IPS DF 4.7 (cell line): ENCODE measurements at regions not wholly inside any gene's neighbourhood (a gene's known extent, or its start where the extent isn't known, plus 50 kb on each side); places are given as distances from the start of the nearest gene placed in this dataset.
"Not testable (repeated sequence)": the region's sequence is repeated elsewhere in the genome, so short reads cannot be mapped to it uniquely, and the experiment has no call there.

Source experiments
- DNase-seq: peaks from one replicate; pipeline ENCODE4 v3.0.0-alpha.2; 2013; ENCODE audit warnings: low spot score; ENCODE audit errors: extremely low read depth

DNA sequence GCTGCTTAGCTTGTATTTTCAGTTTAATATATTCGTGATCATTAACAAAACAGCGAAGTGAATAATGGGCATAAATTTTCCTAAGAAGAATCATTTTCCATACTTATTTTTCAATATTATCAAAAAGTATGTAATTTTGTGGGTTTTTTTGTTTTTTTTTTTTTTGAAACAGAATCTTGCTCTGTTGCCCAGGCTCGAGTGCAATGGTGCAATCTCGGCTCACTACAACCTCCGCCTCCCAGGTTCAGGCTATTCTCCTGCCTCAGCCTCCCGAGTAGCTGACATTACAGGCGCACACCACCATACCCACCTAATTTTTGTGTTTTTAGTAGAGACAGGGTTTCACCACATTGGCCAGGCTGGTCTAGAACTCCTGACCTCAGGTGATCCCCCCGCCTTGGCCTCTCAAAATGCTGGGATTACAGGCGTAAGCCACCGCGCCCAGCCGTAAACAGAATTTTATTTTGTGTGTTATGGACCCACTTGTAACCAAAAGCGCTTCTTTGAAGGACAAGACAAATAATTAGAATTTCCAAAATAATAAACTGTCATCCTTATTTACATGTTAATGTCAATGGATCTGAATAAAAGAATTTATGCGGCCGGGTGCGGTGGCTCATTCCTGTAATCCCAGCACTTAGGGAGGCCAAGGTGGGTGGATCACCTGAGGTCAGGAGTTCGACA, 286.5 kb upstream of the MKLN1 start:
- not testable (repeated sequence) for DNase-seq

DNA sequence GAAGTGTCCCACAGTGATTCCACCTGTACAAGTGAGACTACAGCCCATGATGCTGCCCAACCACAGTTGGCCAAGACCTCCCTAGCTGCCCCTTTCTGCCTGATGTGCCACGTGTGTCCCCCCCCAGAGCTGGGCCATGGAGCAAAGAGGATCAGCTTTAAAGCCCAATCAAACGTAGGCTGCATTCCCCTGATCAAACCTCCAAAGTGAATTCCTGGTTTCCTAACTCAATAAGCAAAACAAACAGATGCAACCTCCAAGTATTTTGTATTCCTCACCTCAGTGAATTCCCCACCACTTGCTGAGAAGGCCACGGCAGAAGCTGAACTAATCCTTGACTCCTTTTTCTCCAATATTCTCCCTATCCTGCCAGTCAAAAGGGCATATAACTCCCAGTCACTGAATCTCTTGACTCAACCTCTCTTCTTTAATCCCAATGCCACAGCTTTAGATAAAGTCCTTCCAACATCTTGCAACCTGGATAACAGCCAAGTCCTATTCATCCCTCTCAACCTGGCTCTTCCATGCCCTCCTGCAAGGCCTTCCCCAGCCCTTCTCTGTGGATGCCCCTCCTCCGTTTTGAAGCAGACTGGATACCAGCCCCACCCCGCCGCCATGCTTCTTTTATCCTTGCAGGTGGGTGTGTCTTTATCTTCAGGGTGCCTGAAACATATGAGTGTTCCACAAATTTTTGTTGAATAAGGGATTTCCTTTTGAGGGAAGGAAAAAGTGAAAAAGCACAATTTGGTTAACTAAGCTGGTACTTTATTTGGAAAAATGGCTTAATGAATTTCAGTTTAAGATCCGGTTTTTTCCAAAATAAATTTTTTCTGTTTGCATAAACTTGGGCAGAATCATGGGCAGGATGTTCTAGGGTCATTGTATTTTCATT, 285.2 kb upstream of the MKLN1 start:
- no peak for DNase-seq

DNA sequence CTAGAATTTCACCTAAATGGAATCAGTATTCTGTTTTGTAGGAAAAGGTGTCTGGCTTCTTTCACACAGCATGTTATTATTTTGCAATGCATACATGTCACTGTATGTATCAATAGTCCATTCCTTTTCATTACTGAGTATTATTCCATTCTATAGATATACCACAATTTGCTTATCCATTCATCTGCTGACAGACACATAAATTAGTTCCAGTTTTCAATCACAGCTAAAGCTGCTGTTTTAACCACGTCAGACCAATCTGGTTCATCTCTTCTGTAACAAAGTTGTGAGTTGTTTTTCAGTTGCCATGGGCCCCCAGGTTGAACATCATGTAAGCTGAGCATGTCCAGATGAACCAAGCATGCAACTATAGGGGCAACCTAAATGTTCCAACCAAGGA, 282.1 kb upstream of the MKLN1 start:
- no peak for DNase-seq

DNA sequence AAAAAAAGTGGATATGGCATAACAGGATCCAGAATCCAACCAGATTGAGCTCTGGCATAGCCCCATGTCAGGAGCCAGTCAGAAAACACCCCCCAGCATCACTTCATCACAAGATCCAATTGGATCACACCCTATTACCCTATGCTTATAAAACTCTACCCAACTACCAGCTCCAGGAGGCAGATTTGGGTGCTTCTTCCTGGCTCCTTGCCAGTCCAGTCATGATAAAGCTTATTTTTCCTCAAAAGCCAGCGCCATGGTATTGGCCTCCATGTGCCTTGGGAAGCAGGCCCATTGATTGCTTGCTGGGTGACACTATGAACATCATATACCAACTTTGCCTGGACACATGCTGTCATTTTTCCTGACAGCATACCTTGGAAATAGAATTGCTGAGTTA, 281.4 kb upstream of the MKLN1 start:
- DNase-seq, result no peak

DNA sequence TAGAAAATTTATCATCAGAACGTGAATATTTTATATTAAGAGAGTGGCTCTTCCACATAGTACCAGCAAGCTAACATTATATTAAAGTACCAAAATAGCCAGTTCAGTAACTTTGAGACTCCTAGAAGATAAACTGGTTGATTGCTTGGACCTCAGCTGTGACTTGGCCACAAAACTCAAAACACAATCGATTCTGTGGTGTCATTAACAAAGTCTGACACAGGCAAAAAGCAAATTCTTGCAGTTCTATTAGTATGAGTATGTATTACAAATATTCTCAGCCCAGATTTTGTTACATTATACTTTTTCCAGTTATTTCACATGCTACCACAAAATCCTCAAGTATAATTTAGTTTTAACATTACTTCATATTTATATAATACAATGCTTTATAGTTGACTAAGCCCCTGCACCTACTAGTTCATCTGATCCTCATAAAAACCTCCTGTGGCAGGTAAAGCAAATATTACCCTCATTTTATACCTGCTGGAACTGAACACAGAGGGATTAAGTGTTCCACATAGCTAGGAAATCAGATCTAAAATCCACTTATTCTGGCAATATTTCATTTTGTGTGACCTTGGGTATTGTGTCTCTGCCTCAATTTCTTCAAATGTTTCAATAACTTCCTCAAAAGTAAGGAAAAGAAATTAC, 279.9 kb upstream of the MKLN1 start:
- DNase-seq, result no peak

DNA sequence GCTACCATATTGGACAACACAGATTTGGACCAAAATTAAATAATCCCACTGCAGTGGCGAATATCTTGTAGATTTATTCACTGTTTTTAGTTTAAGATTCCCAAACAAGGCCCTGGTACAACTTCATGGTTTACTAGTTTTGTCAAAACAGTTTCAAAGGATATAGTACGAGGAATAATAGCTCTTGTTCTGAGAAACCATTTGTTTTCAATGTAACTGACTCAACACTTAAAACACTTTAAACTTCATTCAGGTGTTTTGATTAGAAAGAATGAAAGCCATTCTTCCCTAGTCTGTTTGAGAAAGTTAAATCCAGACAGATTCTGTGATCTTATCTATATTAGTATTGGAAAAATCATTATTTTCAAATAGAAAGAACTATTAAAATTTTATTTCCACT, 276.4 kb upstream of the MKLN1 start:
- DNase-seq, result no peak

DNA sequence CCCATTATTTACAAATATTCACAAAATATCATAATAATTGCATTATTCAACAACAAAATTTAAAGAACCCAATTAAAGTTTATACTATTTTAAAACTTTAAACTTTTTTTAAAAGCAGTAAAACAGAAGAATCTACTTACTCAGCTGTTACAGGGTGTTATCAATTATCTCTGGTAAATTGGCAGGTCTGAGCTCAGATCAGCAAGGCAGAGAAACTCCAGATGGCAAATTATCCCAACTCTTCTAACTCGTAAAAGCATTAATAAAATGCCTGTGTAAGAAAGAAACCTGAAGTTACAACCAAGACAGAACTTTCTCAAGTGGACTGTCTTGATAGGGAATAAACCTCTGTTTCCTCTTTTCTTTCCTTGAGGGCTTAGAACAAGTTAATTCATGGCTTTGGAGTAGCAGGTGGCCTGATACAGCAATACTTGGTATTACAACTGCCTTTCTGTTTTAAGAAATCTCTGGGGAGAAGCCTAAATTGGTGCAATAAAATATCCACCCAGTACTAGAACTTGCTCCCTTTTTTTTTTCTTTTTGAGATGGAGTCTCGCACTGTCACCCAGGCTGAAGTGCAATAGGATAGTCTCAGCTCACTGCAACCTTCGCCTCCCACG, 275.3 kb upstream of the MKLN1 start:
- DNase-seq, result no peak

DNA sequence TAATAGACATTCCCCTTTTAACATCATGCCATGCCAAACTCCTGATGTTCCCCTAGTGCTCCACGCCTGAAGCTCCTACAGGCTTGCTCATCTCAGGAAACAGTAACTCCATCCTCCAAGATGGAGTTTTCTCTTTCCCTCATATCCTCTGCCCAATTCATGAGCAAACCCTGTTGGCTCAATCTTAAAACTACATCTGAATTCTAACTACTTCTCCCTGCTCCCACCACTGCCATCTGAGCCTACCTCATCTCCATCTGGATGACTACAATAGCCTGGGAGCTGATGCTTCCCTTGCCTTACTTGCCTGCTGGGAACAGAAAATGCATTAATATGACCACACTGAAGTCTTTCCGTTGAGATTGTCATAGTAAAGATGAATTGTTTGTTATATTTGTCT, 271.7 kb upstream of the MKLN1 start:
- DNase-seq, result no peak

DNA sequence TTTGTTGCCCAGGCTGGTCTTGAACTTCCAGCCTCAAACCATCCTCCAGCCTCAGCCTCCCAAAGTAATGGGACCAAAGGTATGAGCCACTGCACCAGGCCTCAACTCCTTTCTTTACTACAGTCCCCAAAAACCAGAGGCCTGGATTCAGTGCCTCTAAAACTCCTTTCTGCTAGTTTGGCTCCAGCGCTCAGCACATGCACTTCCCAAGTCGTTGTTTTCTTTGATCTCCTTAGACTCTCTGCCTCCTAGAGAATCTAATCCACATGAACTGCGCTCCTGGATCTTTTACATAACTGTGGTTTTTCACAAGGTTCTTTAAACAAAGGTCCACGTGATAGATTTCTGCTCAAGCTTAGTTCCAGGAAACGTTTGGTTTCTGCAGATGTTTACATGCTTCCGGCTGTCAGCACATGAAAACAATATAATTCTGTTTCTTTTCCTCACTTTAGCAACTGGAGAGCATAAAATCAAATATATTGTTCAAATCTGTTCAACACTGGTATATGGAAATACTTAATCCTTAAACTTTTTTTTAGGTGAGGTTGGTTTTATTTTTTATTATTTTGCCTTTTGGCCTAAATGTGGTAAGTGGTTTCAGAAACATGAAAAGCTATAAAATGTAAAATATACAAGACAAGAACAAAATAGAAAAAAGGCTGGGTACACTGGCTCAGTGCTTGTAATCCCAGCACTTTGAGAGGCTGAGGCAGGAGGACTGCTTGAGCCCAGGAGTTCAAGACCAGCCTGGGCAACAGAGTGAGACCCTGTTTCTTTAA, 270.5 kb upstream of the MKLN1 start:
- no peak for DNase-seq

DNA sequence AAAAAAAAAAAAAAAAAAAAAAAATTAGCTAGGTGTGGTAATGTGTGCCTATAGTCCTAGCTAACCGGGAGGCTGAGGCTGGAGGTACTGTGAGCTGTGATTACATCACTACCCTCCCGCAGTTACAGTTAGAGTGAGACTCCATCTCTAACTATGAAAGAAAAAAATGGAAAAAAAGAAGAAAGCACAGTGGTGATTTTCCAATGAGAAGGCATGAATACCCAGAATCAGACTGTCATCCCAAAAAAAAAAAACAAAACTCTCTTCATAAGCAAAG, 269.9 kb upstream of the MKLN1 start:
- DNase-seq, result no peak

DNA sequence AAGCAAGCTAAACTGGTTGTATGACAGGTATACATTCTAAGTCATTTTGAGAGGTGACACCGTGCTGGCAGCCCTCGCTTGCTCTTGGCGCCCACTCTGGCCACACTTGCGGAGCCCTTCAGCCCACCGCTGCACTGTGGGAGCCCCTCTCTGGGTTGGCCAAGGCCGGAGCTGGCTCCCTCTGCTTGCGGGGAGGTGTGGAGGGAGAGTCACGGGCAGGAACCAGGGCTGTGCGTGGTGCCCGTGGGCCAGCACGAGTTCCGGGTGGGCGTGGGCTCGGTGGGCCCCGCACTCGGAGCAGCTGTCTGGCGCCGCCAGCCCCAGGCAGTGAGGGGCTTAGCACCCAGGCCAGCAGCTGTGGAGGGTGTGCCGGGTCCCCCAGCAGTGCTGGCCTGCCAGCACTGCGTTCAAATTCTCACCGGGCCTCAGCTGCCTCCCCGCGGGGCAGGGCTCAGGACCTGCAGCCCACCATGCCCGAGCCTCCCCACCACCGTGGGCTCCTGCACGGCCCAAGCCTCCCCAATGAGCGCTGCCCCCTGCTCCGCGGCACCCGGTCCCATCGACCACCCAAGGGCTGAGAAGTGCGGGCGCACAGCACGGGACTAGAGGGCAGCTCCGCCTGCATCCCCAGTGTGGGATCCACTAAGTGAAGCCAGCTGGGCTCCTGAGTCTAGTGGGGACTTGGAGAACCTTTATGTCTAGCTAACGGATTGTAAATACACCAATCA, 269.0 kb upstream of the MKLN1 start:
- DNase-seq, result not testable (repeated sequence)

DNA sequence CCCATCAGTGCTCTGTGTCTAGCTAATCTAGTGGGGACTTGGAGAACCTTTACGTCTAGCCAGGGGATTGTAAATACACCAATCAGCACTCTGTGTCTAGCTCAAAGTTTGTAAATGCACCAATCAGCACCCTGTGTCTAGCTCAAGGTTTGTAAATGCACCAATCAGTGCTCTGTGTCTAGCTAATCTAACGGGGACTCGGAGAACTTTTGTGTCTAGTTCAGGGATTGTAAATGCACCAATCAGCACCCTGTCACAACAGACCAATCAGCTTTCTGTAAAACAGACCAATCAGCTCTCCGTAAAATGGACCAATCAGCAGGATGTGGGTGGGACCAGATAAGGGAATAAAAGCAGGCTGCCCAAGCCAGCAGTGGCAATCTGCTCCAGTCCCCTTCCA, 268.3 kb upstream of the MKLN1 start:
- DNase-seq, result not testable (repeated sequence)

DNA sequence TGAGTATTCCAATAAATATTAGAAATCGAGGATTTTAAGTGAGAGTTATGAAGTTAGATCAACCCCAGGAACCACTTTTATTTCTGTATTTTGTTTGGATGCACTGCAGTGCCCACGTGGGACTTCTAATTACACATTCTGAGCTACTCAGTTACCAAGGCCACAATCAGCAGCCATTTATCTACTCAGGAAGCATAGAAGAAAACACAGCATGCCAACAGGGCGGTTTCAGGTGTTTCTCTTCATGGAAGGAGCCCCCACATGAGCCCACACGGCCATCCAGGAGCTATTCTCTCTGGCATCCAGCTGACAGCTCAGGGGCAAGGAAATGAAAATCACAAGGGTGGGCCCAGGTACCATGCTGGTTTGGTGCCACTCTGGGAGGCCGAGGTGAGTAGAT, 266.5 kb upstream of the MKLN1 start:
- no peak for DNase-seq

DNA sequence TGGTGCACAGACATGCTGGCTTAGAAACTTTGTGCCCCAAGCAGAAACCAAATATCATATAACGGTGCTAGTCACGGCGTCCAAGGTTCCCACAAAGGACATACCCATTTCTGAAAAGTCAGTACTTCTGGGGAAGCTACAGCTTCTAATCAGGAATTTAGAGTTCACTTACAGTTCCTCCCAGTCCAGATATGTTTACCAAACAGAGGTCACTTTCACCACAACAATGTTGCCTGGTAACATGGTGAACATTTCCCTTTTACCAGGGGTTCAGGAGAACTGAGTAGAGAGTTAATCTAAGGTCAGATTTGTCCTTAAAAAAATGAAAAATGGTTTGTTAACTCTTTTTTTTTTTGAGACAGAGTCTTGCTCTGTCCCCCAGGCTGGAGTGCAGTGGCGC, 265.9 kb upstream of the MKLN1 start:
- DNase-seq, result no peak

DNA sequence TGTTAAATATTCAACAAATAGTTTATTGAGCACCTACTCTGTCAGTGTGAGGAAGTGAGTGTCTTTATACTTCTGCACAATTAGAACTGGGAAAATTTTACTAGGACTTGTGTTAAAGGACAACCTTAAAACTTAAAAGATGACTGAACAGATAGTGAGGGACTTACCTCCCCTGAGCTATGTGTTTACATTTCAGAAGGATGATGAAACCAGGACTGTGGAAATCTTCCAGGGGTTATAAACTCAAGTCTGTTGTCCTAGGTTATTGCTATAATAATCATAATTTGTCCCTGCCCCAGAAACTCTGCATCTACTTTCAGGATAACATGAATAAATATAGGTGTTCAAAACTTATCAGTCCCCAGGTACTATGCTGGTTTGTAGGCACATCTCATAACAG, 261.0 kb upstream of the MKLN1 start:
- no peak for DNase-seq

DNA sequence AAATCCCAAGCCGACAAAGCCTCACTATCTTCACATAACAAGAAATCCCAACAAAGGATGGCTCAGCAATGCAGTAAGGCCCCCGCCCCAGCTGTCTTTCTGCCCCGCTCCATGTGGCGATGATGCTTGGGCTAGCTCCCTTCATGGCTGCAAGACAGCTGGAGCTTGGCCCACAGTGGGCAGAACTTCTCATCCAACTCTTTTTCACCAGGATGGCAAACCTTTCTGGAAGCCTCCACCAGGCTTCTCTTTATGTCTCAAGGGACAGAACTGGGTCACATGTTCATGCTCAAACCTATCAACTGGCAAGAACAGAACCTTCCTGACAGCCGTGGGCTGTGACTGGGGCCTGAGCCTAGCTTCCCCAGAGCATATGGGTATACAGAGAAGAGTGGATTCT, 260.5 kb upstream of the MKLN1 start:
- no peak for DNase-seq

DNA sequence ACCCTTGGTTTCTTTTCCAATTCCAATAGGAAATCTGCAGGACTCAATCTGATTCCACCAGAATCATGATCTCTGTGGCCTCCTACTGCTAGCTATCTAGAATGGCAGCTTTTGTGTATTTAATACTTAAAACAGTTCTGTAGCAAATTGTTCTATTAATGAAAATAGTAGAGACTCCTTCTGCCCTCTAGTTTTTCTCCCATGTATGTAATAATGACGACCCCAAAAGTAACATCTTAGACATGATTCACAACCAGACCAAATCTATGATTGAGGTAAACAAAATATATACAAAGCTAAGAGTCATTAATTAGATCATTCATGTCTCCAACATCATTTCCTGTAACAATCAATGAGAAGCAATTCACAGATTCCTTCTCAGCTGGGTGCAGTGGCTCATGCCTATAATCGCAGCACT, 259.1 kb upstream of the MKLN1 start:
- no peak for DNase-seq

DNA sequence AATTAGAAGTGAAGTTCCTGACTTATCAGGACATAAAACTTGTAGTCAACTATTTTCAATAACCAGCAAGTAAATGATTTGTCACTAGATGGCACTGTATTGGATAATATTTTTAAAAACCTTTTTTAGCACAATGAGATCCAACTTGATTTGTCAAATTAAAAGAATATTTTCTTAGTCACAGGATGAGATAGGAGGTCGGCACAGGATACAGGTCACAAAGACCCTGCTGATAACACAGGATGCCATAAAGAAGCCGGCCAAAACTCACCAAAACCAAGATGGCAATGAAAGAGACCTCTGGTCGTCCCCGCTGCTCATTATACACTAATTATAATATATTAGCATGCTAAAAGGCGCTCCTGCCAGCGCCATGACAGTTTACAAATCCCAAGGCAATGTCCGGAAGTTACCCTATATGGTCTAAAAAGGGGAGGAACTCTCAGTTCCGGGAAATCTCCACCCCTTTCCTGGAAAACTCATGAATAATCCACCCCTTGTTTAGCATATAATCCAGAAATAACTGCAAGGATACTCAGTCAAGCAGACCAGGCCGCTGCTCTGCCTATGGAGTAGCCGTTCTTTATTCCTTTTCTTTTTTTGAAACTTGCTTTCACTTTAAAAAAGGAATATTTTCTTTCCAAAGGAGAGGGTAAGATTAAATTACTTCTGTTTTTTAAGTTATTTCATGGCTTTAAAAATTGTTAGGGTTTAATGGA, 255.7 kb upstream of the MKLN1 start:
- no peak for DNase-seq

DNA sequence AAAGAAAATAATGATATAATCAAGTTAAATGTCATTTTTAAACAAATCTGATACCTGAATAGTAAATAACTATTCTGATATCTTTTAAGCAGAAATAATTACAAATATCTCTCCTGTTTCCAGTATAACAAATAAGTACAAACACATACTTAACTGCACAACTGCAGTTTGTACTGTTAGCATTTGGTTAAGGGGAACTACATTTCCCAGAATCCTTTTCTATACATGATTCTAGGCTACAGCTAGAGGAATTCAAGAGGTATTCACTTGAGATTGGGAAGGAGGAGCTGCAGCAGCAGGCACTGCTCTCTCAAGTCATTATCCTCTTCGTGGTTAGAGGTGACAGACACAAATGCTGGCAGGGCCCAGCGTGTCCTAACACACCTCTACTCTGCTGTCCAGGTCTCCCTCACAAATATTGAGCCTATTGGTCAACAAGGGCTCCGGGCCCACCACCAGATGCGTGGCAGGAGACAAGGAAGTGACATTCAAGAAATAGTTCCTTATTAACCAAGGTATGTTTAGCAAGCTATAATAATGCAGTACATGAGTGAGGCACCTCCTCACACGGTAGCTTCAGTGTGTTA, 255.1 kb upstream of the MKLN1 start:
- no peak for DNase-seq

DNA sequence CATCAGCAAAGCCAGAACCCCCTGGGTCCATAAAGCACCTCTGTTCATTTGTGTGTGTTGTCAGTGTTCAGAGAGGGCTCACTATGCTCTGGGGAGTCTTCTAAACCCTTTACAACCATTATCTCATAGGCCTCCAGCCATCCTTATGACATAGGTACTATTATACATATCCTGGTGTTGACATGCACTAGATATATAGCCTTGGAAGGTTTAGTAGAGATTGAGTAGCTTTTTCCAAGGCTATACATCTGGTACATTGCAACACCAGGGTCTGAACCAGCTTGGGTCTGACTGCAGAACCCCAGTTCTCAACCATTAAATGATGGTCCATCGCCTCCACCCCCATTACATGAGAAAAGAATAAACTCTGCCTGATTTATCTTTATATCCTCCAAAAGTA, 253.6 kb upstream of the MKLN1 start:
- DNase-seq, result no peak
